Hematopoietic multipotent progenitor cell treated with erythropoietin and hydrocortisone succinate and interleukin-3 and kit ligand, for 17 days (in vitro differentiated cells): ENCODE measurements at regions not wholly inside any gene's neighbourhood (a gene's known extent, or its start where the extent isn't known, plus 50 kb on each side); places are given as distances from the start of the nearest gene placed in this dataset.
"Not testable (repeated sequence)": the region's sequence is repeated elsewhere in the genome, so short reads cannot be mapped to it uniquely, and the experiment has no call there.

Experiments used
- DNase-seq: peaks from one replicate; pipeline ENCODE4 v3.0.0-alpha.2; 2015; ENCODE audit warnings: low spot score

- DNase-seq, result no peak
Observed at GRCh38 chr1:195933835-195934234, 674.4 kb downstream of the KCNT2 start.

- DNase-seq, result no peak
Observed at GRCh38 chr1:195915826-195916225, 692.4 kb downstream of the KCNT2 start.

- DNase-seq, result no peak
Observed at GRCh38 chr1:195909061-195909460, 699.2 kb downstream of the KCNT2 start.

- no peak for DNase-seq
Observed at GRCh38 chr1:195908121-195908520, 700.1 kb downstream of the KCNT2 start.

GRCh38 chr1:195903203-195903602 is 705.0 kb downstream of the KCNT2 start:
- no peak for DNase-seq

GRCh38 chr1:195902779-195903178 is 705.5 kb downstream of the KCNT2 start:
- no peak for DNase-seq

GRCh38 chr1:195899762-195900352 is 708.4 kb downstream of the KCNT2 start:
- no peak for DNase-seq

- DNase-seq, result no peak
Observed at GRCh38 chr1:195898924-195899323, 709.3 kb downstream of the KCNT2 start.

- no peak for DNase-seq
Observed at GRCh38 chr1:195898373-195898772, 709.9 kb downstream of the KCNT2 start.

- DNase-seq, result no peak
Observed at GRCh38 chr1:195897076-195897475, 711.2 kb downstream of the KCNT2 start.

GRCh38 chr1:195894411-195894810 is 713.8 kb downstream of the KCNT2 start:
- no peak for DNase-seq

- no peak for DNase-seq
Observed at GRCh38 chr1:195886000-195886399, 722.2 kb downstream of the KCNT2 start.

GRCh38 chr1:195878478-195878877 is 729.8 kb downstream of the KCNT2 start:
- DNase-seq, result no peak

GRCh38 chr1:195876792-195877191 is 731.4 kb downstream of the KCNT2 start:
- no peak for DNase-seq

- no peak for DNase-seq
Observed at GRCh38 chr1:195872376-195872775, 735.9 kb downstream of the KCNT2 start.

GRCh38 chr1:195867638-195868037 is 740.6 kb downstream of the KCNT2 start:
- DNase-seq, result peak; percentile 20

- DNase-seq, result peak; percentile 37
Observed at GRCh38 chr1:195866781-195867222, 741.4 kb downstream of the KCNT2 start.

- DNase-seq, result no peak
Observed at GRCh38 chr1:195866091-195866780, 742.0 kb downstream of the KCNT2 start.

GRCh38 chr1:195851804-195852203 is 756.4 kb downstream of the KCNT2 start:
- no peak for DNase-seq

- no peak for DNase-seq
Observed at GRCh38 chr1:195851016-195851601, 757.1 kb downstream of the KCNT2 start.

- no peak for DNase-seq
Observed at GRCh38 chr1:195849180-195849579, 759.1 kb downstream of the KCNT2 start.

GRCh38 chr1:195847957-195848875 is 760.0 kb downstream of the KCNT2 start:
- DNase-seq, result not testable (repeated sequence)
